Superior temporal gyrus (tissue), 1 donor: ENCODE measurements at regions not wholly inside any gene's neighbourhood (a gene's known extent, or its start where the extent isn't known, plus 50 kb on each side); places are given as distances from the start of the nearest gene placed in this dataset.
"Not testable (repeated sequence)": the region's sequence is repeated elsewhere in the genome, so short reads cannot be mapped to it uniquely, and the experiment has no call there.

ENCODE experiments used
- DNase-seq: peaks from one replicate; pipeline ENCODE4 v3.0.0-alpha.2; 2016; ENCODE audit errors: extremely low spot score

GRCh38 chr9:117938896-117939295 is 234.7 kb downstream of the TLR4 start:
- no peak for DNase-seq

GRCh38 chr9:117944750-117945149 is 240.5 kb downstream of the TLR4 start:
- not testable (repeated sequence) for DNase-seq

GRCh38 chr9:117945286-117945685 is 241.1 kb downstream of the TLR4 start:
- DNase-seq: no peak

- DNase-seq: no peak
Measured at GRCh38 chr9:117951127-117951526, 246.9 kb downstream of the TLR4 start.

- DNase-seq: no peak
Measured at GRCh38 chr9:117952581-117952980, 248.4 kb downstream of the TLR4 start.

GRCh38 chr9:117957267-117957666 is 253.1 kb downstream of the TLR4 start:
- no peak for DNase-seq

- no peak for DNase-seq
Measured at GRCh38 chr9:117958726-117959125, 254.5 kb downstream of the TLR4 start.

GRCh38 chr9:117963493-117964090 is 259.4 kb downstream of the TLR4 start:
- DNase-seq: no peak

GRCh38 chr9:117970276-117971050 is 266.3 kb downstream of the TLR4 start:
- DNase-seq: no peak

GRCh38 chr9:117974108-117974507 is 269.9 kb downstream of the TLR4 start:
- DNase-seq: no peak

GRCh38 chr9:117979914-117980313 is 275.7 kb downstream of the TLR4 start:
- DNase-seq: no peak

- no peak for DNase-seq
Measured at GRCh38 chr9:117987945-117988344, 283.7 kb downstream of the TLR4 start.

- DNase-seq: no peak
Measured at GRCh38 chr9:117992006-117992405, 287.8 kb downstream of the TLR4 start.

GRCh38 chr9:118000581-118000980 is 296.4 kb downstream of the TLR4 start:
- no peak for DNase-seq

- no peak for DNase-seq
Measured at GRCh38 chr9:118003240-118003639, 299.0 kb downstream of the TLR4 start.

- no peak for DNase-seq
Measured at GRCh38 chr9:118008246-118008645, 304.0 kb downstream of the TLR4 start.

GRCh38 chr9:118009614-118010013 is 305.4 kb downstream of the TLR4 start:
- no peak for DNase-seq

- no peak for DNase-seq
Measured at GRCh38 chr9:118017607-118018122, 313.5 kb downstream of the TLR4 start.

GRCh38 chr9:118023644-118024043 is 319.4 kb downstream of the TLR4 start:
- no peak for DNase-seq

GRCh38 chr9:118028225-118028624 is 324.0 kb downstream of the TLR4 start:
- DNase-seq: no peak

- DNase-seq: no peak
Measured at GRCh38 chr9:118029425-118029824, 325.2 kb downstream of the TLR4 start.

- no peak for DNase-seq
Measured at GRCh38 chr9:118034701-118035100, 330.5 kb downstream of the TLR4 start.

GRCh38 chr9:118038713-118039112 is 334.5 kb downstream of the TLR4 start:
- no peak for DNase-seq
